WERI-Rb-1 (cell line): ENCODE measurements at regions not wholly inside any gene's neighbourhood (a gene's known extent, or its start where the extent isn't known, plus 50 kb on each side); places are given as distances from the start of the nearest gene placed in this dataset.
"Not testable (repeated sequence)": the region's sequence is repeated elsewhere in the genome, so short reads cannot be mapped to it uniquely, and the experiment has no call there.

Experiments
- DNase-seq: peaks from one replicate; pipeline ENCODE4 v3.0.0-alpha.2; 2020
- H3K27ac ChIP-seq: fragments of 250-450 bp; sonication (Bioruptor Pico); 2 replicates; pipeline ENCODE4 v1.5.1; 2020; ENCODE audit warnings: mild to moderate bottlenecking, moderate library complexity
- H3K27me3 ChIP-seq: fragments of 250-450 bp; sonication (Bioruptor Pico); 2 replicates; pipeline ENCODE4 v1.5.1; 2021; ENCODE audit warnings: mild to moderate bottlenecking, low read depth, moderate library complexity; ENCODE audit not compliant: insufficient read depth, severe bottlenecking
- H3K36me3 ChIP-seq: fragments of 250-450 bp; sonication (Bioruptor Pico); 2 replicates; pipeline ENCODE4 v1.5.1; 2020; ENCODE audit warnings: mild to moderate bottlenecking, moderate library complexity
- H3K4me3 ChIP-seq: 2 replicates; pipeline ENCODE4 v1.5.1; 2011; ENCODE audit warnings: low read depth, mild to moderate bottlenecking, control low read depth, low read length
- H3K9me3 ChIP-seq: fragments of 250-450 bp; sonication (Bioruptor Pico); 2 replicates; pipeline ENCODE4 v1.5.1; 2021; ENCODE audit warnings: mild to moderate bottlenecking, moderate library complexity; ENCODE audit not compliant: severe bottlenecking
- CTCF ChIP-seq: IDR thresholded peaks from 2 replicates; pipeline ENCODE4 v1.5.1; 2011; ENCODE audit warnings: low read depth, mild to moderate bottlenecking, control low read depth, inconsistent platforms, low read length

GRCh38 chr3:153974614-153975013, 146.6 kb upstream of the ARHGEF26 start:
- no peaks in the 10 kb centered on the region for H3K27me3 ChIP-seq
- no peak overlapping the region for H3K27ac ChIP-seq
- DNase-seq, result no peak
- H3K36me3 ChIP-seq, result no peaks in the 10 kb centered on the region
- no peak for TF ChIP-seq CTCF
- H3K4me3 ChIP-seq, result no peak overlapping the region
- H3K9me3 ChIP-seq, result peaks cover 2% of the 10 kb centered on the region

- H3K9me3 ChIP-seq, result peaks cover 2% of the 10 kb centered on the region
- no peak for TF ChIP-seq CTCF
- H3K36me3 ChIP-seq, result no peaks in the 10 kb centered on the region
- no peak overlapping the region for H3K4me3 ChIP-seq
- H3K27ac ChIP-seq, result no peak overlapping the region
- DNase-seq, result no peak
- no peaks in the 10 kb centered on the region for H3K27me3 ChIP-seq
Measured at GRCh38 chr3:153976891-153977554, 144.2 kb upstream of the ARHGEF26 start.

GRCh38 chr3:153978006-153978405, 143.2 kb upstream of the ARHGEF26 start:
- Histone ChIP-seq H3K27ac (no peak overlapping the region), H3K27me3 (no peaks in the 10 kb centered on the region), H3K9me3 (peaks cover 2% of the 10 kb centered on the region), H3K36me3 (no peaks in the 10 kb centered on the region), H3K4me3 (no peak overlapping the region)
- DNase-seq, result no peak
- no peak for TF ChIP-seq CTCF

- H3K36me3 ChIP-seq, result no peaks in the 10 kb centered on the region
- H3K9me3 ChIP-seq, result peaks cover 2% of the 10 kb centered on the region
- no peak overlapping the region for H3K4me3 ChIP-seq
- no peak for DNase-seq
- TF ChIP-seq CTCF, result no peak
- H3K27ac ChIP-seq, result peak overlapping the region; percentile 21; the same call in 1 of the 2 replicates
- H3K27me3 ChIP-seq, result no peaks in the 10 kb centered on the region
Measured at GRCh38 chr3:153979418-153980251, 141.6 kb upstream of the ARHGEF26 start.

GRCh38 chr3:153980252-153980590, 141.0 kb upstream of the ARHGEF26 start:
- Histone ChIP-seq H3K27ac (peak overlapping the region; percentile 21; the same call in 1 of the 2 replicates), H3K9me3 (peaks cover 2% of the 10 kb centered on the region), H3K4me3 (no peak overlapping the region), H3K36me3 (no peaks in the 10 kb centered on the region), H3K27me3 (no peaks in the 10 kb centered on the region)
- peak; percentile 66 for DNase-seq
- no peak for TF ChIP-seq CTCF

GRCh38 chr3:153997364-153997763, 123.8 kb upstream of the ARHGEF26 start:
- H3K27ac ChIP-seq, H3K4me3 ChIP-seq, H3K27me3 ChIP-seq, H3K9me3 ChIP-seq, H3K36me3 ChIP-seq: not testable (repeated sequence)
- TF ChIP-seq CTCF, result peak; percentile 26; the same call in 1 of the 2 replicates
- DNase-seq, result peak; percentile 20
